Kidney (tissue), 13 donors: ENCODE measurements at regions not wholly inside any gene's neighbourhood (a gene's known extent, or its start where the extent isn't known, plus 50 kb on each side); places are given as distances from the start of the nearest gene placed in this dataset.
A peak's percentile ranks its signal among the peaks of the same experiment; 100 is the strongest.

Experiments
- DNase-seq, 5 donors: peaks; one replicate each; pipeline ENCODE4 v3.0.0-alpha.2; 2013 to 2020
- FAIRE-seq: peaks from 2 replicates; lab custom pipeline; 2012; peaks lifted over from hg19 to GRCh38; lab: Jason Lieb, UNC
- H3K27ac ChIP-seq, 2 donors: one replicate each; pipeline ENCODE4 v1.7.0; 2013; ENCODE audit warnings: low read depth in 2 of 2, low read length in 2 of 2, inconsistent platforms in 1 of 2
- H3K27me3 ChIP-seq: one replicate; pipeline ENCODE4 v1.7.1; 2013; ENCODE audit warnings: low read length, inconsistent platforms; ENCODE audit not compliant: control insufficient read depth, insufficient read depth
- H3K36me3 ChIP-seq, 3 donors: one replicate each; pipeline versions ENCODE4 v1.7.0 to v1.7.1; 2013; ENCODE audit warnings: low read length in 3 of 3, control low read depth in 1 of 3, inconsistent platforms in 1 of 3; ENCODE audit not compliant: insufficient read depth in 3 of 3, control insufficient read depth in 2 of 3
- H3K4me1 ChIP-seq, 3 donors: one replicate each; pipeline versions ENCODE4 v1.7.0 to v1.7.1; 2013; ENCODE audit warnings: low read length in 3 of 3, inconsistent platforms in 1 of 3, low read depth in 1 of 3; ENCODE audit not compliant: control insufficient read depth in 2 of 3, insufficient read depth in 2 of 3
- H3K4me3 ChIP-seq, 3 donors: one replicate each; pipeline versions ENCODE4 v1.7.0 to v1.8.1; 2013; ENCODE audit warnings: low read length in 3 of 3, control low read depth in 1 of 3, inconsistent platforms in 1 of 3
- H3K9ac ChIP-seq, 3 donors: one replicate each; pipeline versions ENCODE4 v1.7.0 to v1.7.1; 2013; ENCODE audit warnings: low read length in 3 of 3, control low read depth in 1 of 3, inconsistent platforms in 1 of 3
- H3K9me3 ChIP-seq, 3 donors: one replicate each; pipeline versions ENCODE4 v1.7.0 to v1.7.1; 2013; ENCODE audit warnings: low read length in 3 of 3, control low read depth in 1 of 3, inconsistent platforms in 1 of 3; ENCODE audit not compliant: control insufficient read depth in 2 of 3, insufficient read depth in 1 of 3
- CTCF ChIP-seq: IDR thresholded peaks from 3 replicates; pipeline ENCODE4 v1.5.1; 2012; ENCODE audit warnings: mild to moderate bottlenecking, moderate library complexity, borderline replicate concordance; ENCODE audit not compliant: insufficient read depth; ENCODE audit errors: extremely low read depth
- intact Hi-C: fragments of 100-400 bp; cut with DNase I; formaldehyde crosslinking; loops from one replicate; pipeline ENCODE4 v1.11.1; 2022
- donor health status: control.
- donor health status: control.
- donor health status: control.
- donor health status: control.
- donor health status: control.
- donor health status: DM: yes; HTN: yes; CAD: no.
- donor health status: Normal renal cell carcinoma (clear cell type).

- Histone ChIP-seq H3K36me3 (no peaks in the 10 kb centered on the region), H3K27me3 (peaks cover 9% of the 10 kb centered on the region), H3K27ac (no peak overlapping the region), H3K4me1 (peaks cover 0 to 5% (median 4%) of the 10 kb centered on the region in 3 donors), H3K9me3 (no peaks in the 10 kb centered on the region), H3K4me3 (no peak overlapping the region), H3K9ac (no peak overlapping the region)
- intact Hi-C loops: no loop called here
- no peak for TF ChIP-seq CTCF
- peak in 1 of 5 donors; percentile 44 for DNase-seq
- no peak for FAIRE-seq
Observed at GRCh38 chr5:1642221-1642620, 118.5 kb upstream of the LPCAT1 start.

DNA sequence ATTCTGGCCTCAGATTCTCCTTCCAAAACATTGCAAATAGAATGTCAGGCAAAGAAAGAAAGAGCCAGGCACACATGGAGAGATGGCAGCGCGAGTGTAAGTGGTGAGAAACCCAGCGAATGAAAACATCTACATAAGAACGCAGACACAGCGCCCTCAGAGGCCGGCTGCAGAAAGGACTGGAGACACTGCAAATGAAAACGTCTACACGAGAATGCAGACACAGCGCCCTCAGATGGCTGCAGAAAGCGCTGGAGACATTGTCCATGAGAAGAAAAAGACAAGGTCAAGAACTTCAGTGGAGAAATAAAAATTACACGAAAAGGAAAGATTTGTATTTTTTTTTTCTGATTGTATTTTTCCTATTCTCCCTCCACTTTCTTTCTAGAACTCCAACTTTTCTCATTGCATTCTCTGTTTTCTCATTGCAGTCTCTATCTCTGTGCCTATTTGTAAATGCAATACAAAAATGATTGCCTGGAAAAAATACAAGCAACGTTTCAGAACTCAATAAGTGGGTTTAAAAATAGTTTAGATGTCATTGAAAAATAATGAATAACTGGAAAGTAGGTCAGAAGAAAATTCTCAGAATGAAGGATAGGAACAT, 117.9 kb upstream of the LPCAT1 start:
- Histone ChIP-seq H3K27ac (no peak overlapping the region), H3K9me3 (no peaks in the 10 kb centered on the region), H3K4me1 (peaks cover 0 to 5% (median 4%) of the 10 kb centered on the region in 3 donors), H3K4me3 (peak overlapping the region in 1 of 3 donors; percentile 17), H3K27me3 (peaks cover 9% of the 10 kb centered on the region), H3K36me3 (no peaks in the 10 kb centered on the region), H3K9ac (no peak overlapping the region)
- peak; percentile 66 for FAIRE-seq
- peak; percentile 93 for TF ChIP-seq CTCF
- DNase-seq: peak; percentile 87 to 96 (median 91)
- intact Hi-C loops: no loop called here

DNA sequence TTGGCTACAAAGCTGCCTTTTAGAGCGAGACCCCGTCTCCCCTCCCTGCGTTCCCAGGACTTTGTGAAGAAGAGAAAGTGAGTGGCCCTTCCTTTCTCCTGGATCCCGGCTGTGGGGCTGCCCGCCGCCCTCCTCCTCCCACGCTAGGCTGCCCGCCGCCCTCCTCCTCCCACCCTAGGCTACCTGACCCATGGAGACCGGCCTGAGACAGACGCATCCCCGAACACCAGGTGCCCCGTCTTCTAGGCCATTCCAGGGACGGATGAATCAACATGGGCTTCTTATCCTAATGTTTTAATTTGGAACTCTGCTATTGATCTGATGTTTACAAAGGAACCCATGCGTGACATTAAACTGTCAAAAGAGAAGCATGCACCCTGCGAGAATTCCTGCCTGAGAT, 117.3 kb upstream of the LPCAT1 start:
- no peak for FAIRE-seq
- no peaks in the 10 kb centered on the region for H3K36me3 ChIP-seq

More for the DNA sequence above, 117.3 kb upstream of the LPCAT1 start:
- Histone ChIP-seq H3K4me1 (peaks cover 0 to 5% (median 4%) of the 10 kb centered on the region in 3 donors), H3K27me3 (peaks cover 9% of the 10 kb centered on the region), H3K9ac (no peak overlapping the region), H3K9me3 (no peaks in the 10 kb centered on the region), H3K27ac (no peak overlapping the region), H3K4me3 (no peak overlapping the region)
- peak in 2 of 5 donors; percentile 58 to 74 for DNase-seq
- no peak for TF ChIP-seq CTCF
- intact Hi-C loops: no loop called here
